Stimulated activated effector memory CD8-positive, alpha-beta T cell treated with anti-CD3 and anti-CD28 coated beads, Interleukin-12 subunit alpha, Interleukin-12 subunit beta, amount 100 ng/mL, for 72 hours (primary cell): ENCODE measurements at regions not wholly inside any gene's neighbourhood (a gene's known extent, or its start where the extent isn't known, plus 50 kb on each side); places are given as distances from the start of the nearest gene placed in this dataset.

ENCODE experiments used
- ATAC-seq: fragments of 150-1000 bp; cut with Tn5 transposase; 2 replicates; pipeline ENCODE4 v1.10.0; 2021
- DNase-seq, 2 donors: peaks; one replicate each; pipeline ENCODE4 v3.0.0; 2021 to 2022; ENCODE audit warnings: low spot score in 2 of 2
- H3K27ac Mint-ChIP-seq: one replicate; pipeline ENCODE4 v1.8.0; 2022; ENCODE audit warnings: mild to moderate bottlenecking, mixed read lengths
- H3K36me3 Mint-ChIP-seq: one replicate; pipeline ENCODE4 v1.8.0; 2022; ENCODE audit warnings: mild to moderate bottlenecking, mixed read lengths
- H3K4me1 Mint-ChIP-seq: one replicate; pipeline ENCODE4 v1.8.0; 2022; ENCODE audit warnings: mixed read lengths
- H3K4me3 Mint-ChIP-seq: one replicate; pipeline ENCODE4 v1.8.0; 2022; ENCODE audit warnings: mild to moderate bottlenecking, mixed read lengths
- H3K9me3 Mint-ChIP-seq: one replicate; pipeline ENCODE4 v1.8.0; 2022; ENCODE audit warnings: mixed read lengths

DNA sequence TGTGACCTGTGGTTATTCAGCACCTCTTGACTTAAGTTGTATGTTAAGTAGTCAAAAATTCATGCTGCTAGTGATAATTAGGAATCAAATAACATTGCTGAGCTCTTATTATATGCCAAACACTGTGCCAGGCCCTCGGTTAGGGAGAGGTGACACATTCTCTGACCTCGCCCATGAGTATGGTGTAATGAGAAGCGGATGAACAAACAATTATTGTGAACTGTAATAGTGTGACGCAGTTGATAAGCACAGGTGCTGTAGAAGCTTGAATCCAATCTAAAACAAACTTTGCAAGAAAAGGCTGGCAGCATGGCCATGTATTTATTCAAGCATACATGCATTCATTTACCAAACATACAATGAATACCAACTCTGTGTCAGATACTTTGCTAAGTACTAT lies 303.5 kb upstream of the HS3ST1 start:
- ATAC-seq: no peak
- H3K4me3 Mint-ChIP-seq: no peak overlapping the region
- H3K36me3 Mint-ChIP-seq: no peaks in the 10 kb centered on the region
- no peak for DNase-seq
- H3K9me3 Mint-ChIP-seq: peaks cover under 1% of the 10 kb centered on the region
- no peak overlapping the region for H3K27ac Mint-ChIP-seq
- no peaks in the 10 kb centered on the region for H3K4me1 Mint-ChIP-seq

- H3K9me3 Mint-ChIP-seq: no peaks in the 10 kb centered on the region
- H3K36me3 Mint-ChIP-seq: no peaks in the 10 kb centered on the region
- H3K27ac Mint-ChIP-seq: no peak overlapping the region
- no peak overlapping the region for H3K4me3 Mint-ChIP-seq
- no peak for DNase-seq
- no peak for ATAC-seq
- no peaks in the 10 kb centered on the region for H3K4me1 Mint-ChIP-seq
Measured at GRCh38 chr4:11730545-11730944, 301.9 kb upstream of the HS3ST1 start.

GRCh38 chr4:11729548-11729947 lies 300.9 kb upstream of the HS3ST1 start:
- Mint-ChIP-seq H3K4me1 (no peaks in the 10 kb centered on the region), H3K27ac (no peak overlapping the region), H3K9me3 (no peaks in the 10 kb centered on the region), H3K36me3 (no peaks in the 10 kb centered on the region), H3K4me3 (no peak overlapping the region)
- ATAC-seq (no peak), DNase-seq (no peak)

DNA sequence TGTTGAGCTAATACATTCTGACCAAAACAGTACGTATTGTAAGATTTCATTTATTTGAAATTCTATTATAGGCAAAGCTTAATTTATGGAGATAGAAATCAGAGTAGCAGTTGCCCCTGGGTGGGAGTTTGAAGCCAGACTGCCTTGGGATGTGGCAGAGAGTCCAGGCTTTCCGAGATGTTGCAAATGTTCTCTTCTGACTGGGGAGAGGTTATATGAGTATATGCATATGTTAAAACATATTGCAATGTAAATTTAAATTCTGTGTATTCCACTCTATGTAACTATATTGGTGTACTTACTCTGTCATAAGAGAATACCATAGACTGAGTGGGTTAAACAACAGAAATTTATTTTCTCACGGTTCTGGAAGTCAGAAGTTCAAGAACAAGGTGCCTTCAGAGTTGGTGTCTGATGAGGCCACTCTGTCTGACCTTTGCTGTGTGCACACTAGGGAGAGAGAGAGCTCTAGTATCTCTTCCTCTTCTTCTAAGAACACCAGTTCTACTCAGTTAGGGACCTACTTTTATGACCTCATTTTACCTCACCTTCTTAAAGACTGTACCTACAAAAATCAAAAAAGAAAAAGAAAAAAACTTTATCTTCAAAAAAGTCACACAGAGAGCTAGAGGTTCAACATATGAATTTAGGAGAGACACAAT lies 299.3 kb upstream of the HS3ST1 start:
- no peak overlapping the region for H3K4me3 Mint-ChIP-seq
- H3K27ac Mint-ChIP-seq: no peak overlapping the region
- DNase-seq (no peak), ATAC-seq (no peak)
- H3K4me1 Mint-ChIP-seq: no peaks in the 10 kb centered on the region
- H3K36me3 Mint-ChIP-seq: no peaks in the 10 kb centered on the region
- no peaks in the 10 kb centered on the region for H3K9me3 Mint-ChIP-seq

DNA sequence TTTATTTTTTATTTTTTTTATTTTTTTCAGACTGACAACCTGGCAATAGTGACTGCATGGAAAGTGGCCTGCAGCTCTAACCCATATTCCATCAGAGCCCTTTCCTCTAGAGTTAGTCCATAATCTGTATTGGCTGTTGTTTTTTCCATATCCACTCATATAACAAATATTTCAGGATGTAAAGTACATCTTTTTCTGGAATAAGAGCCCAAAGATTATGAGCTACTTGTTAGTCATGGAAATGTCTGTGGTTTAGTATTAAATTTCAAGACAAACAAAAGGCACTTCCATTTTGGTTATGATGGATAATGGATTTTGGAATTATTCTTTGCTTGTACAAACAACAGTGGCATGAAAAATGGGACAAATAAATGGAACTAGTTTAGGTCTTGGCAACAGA lies 296.0 kb upstream of the HS3ST1 start:
- no peak overlapping the region for H3K4me3 Mint-ChIP-seq
- H3K36me3 Mint-ChIP-seq: no peaks in the 10 kb centered on the region
- ATAC-seq (no peak), DNase-seq (no peak)
- H3K4me1 Mint-ChIP-seq: no peaks in the 10 kb centered on the region
- H3K27ac Mint-ChIP-seq: no peak overlapping the region
- H3K9me3 Mint-ChIP-seq: no peaks in the 10 kb centered on the region

DNA sequence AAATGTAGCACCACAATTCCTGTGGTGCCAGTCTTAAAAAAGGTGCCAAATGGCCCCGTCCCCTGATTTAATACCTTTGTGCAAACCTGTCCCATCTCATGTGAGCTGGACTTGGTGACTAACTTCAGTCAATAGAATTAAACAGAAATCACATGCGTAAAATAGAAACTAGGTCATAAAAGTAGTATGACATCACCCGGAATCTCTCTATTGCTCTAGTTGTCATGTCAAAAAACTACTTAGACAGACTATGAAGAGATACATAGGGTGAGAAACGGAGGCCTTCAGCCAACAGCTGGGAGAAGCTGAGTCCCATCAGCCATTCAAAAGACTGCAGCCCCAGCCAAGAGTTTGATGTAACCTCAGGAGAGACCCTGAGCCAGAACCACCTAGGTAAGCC lies 293.5 kb upstream of the HS3ST1 start:
- H3K36me3 Mint-ChIP-seq: no peaks in the 10 kb centered on the region
- DNase-seq (no peak), ATAC-seq (peak; percentile 57)
- peaks cover 3% of the 10 kb centered on the region for H3K9me3 Mint-ChIP-seq
- H3K4me1 Mint-ChIP-seq: no peaks in the 10 kb centered on the region
- no peak overlapping the region for H3K4me3 Mint-ChIP-seq
- no peak overlapping the region for H3K27ac Mint-ChIP-seq

- Mint-ChIP-seq H3K9me3 (peaks cover 5% of the 10 kb centered on the region), H3K4me1 (no peaks in the 10 kb centered on the region), H3K36me3 (no peaks in the 10 kb centered on the region), H3K4me3 (no peak overlapping the region), H3K27ac (no peak overlapping the region)
- DNase-seq (no peak), ATAC-seq (no peak)
Measured at GRCh38 chr4:11720292-11720691, 291.6 kb upstream of the HS3ST1 start.

- peaks cover 6% of the 10 kb centered on the region for H3K9me3 Mint-ChIP-seq
- no peaks in the 10 kb centered on the region for H3K36me3 Mint-ChIP-seq
- ATAC-seq (no peak), DNase-seq (no peak)
- no peak overlapping the region for H3K27ac Mint-ChIP-seq
- no peak overlapping the region for H3K4me3 Mint-ChIP-seq
- H3K4me1 Mint-ChIP-seq: no peaks in the 10 kb centered on the region
Measured at GRCh38 chr4:11719879-11720278, 291.2 kb upstream of the HS3ST1 start.

GRCh38 chr4:11715753-11716521 lies 287.2 kb upstream of the HS3ST1 start:
- Mint-ChIP-seq H3K9me3 (peaks cover 6% of the 10 kb centered on the region), H3K36me3 (no peaks in the 10 kb centered on the region), H3K27ac (no peak overlapping the region), H3K4me1 (no peaks in the 10 kb centered on the region), H3K4me3 (no peak overlapping the region)
- DNase-seq (no peak), ATAC-seq (no peak)

DNA sequence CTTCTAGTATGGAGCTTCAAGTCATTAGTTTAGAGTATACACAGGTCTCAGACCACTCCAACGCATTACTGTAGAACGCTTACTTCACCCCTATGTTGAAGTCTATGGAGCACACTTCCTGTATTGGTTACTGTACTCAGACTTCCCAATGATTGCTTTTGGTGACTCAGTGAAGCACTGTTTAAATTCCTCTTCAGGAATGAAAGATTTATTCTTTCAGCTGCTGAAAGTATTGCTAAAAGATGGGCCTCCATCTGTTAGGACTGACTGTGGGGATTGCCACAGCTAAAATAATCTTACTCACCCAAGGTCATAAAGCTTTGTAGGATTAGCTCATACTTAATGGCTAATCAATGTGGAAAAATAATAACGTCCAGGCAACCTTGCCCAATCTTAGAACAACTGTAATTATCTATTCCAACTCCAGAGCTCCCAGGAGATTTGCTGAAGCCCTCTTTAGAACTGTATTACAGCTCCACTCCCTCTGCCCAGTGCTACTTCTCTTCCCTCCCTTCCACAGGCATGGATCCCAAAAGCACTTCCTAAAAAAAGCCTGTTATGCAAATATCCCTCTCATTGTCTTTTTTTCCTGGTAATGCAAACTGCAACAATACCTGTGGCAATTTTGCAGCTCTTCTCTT lies 281.9 kb upstream of the HS3ST1 start:
- H3K36me3 Mint-ChIP-seq: no peaks in the 10 kb centered on the region
- H3K27ac Mint-ChIP-seq: no peak overlapping the region
- ATAC-seq: no peak
- peaks cover 5% of the 10 kb centered on the region for H3K9me3 Mint-ChIP-seq
- DNase-seq: no peak
- no peaks in the 10 kb centered on the region for H3K4me1 Mint-ChIP-seq
- no peak overlapping the region for H3K4me3 Mint-ChIP-seq

DNA sequence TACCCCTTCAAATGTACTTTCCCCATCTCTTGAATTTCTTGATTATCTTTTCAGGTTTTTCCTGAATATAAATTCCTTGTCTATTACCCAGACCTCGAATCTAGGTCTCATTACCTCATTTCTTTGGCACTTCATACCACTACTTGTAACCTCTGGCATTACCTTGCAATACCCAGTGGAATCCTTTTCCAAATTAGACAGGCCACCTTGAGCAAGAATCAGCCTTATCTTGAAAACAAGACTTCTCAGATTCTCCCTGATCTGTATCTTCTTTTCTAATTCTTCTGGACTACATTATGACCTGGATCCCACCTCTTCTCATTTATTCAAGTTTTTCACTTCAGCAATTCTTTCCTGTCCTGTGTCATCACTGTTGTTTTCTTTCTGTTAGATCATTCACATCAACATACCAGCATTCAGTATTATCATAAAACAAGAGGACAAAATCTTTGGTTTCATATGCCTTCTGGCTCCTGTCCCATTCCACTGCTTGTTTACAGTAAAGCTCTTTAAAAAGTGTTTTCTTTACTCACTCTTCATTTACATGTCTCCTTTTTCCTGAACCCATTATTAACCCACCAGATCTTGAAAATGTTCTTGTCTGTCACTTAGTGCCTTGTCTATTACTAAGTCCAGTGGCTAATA lies 275.6 kb upstream of the HS3ST1 start:
- Mint-ChIP-seq H3K27ac (no peak overlapping the region), H3K4me3 (no peak overlapping the region), H3K4me1 (no peaks in the 10 kb centered on the region), H3K36me3 (no peaks in the 10 kb centered on the region), H3K9me3 (peaks cover 2% of the 10 kb centered on the region)
- ATAC-seq (no peak), DNase-seq (no peak)

DNA sequence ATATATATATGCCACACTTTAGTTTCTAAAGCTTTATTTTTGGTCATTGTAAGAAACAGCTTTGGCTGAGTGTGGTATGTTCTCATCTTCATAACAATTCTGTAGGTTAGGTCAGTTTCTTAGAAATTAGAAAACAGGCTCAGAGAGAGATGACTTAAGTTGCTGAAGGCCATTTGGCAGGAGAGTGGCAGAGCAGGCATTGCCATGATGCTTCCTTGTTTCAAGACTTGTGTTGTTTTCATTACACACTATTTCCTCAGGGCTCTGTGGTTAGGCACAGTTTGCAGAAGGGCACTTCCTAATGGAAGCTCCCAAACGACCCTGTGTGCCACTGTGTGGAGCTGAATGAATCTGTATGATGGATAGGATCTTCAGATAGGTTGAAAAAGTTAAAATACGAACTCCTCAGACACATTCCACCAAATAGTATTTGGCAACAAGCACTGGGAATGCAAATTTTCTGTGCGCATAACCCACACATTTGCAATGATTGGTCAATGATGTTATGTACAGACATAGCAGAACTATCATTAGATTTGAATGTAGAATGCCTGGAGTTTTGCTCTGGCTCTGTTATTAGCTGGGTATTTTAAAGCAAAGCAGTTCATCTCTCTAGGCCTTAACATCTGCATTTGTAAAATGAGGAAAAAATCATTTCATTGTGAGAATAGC lies 274.3 kb upstream of the HS3ST1 start:
- H3K4me1 Mint-ChIP-seq: no peaks in the 10 kb centered on the region
- no peaks in the 10 kb centered on the region for H3K36me3 Mint-ChIP-seq
- peaks cover 5% of the 10 kb centered on the region for H3K9me3 Mint-ChIP-seq
- H3K4me3 Mint-ChIP-seq: no peak overlapping the region
- H3K27ac Mint-ChIP-seq: no peak overlapping the region
- no peak for ATAC-seq
- DNase-seq: no peak

GRCh38 chr4:11701966-11702725 lies 273.5 kb upstream of the HS3ST1 start:
- ATAC-seq (no peak), DNase-seq (no peak)
- no peaks in the 10 kb centered on the region for H3K4me1 Mint-ChIP-seq
- H3K36me3 Mint-ChIP-seq: no peaks in the 10 kb centered on the region
- no peak overlapping the region for H3K27ac Mint-ChIP-seq
- H3K9me3 Mint-ChIP-seq: peaks cover 5% of the 10 kb centered on the region
- H3K4me3 Mint-ChIP-seq: no peak overlapping the region

GRCh38 chr4:11700751-11701226 lies 272.1 kb upstream of the HS3ST1 start:
- Mint-ChIP-seq H3K9me3 (peaks cover 5% of the 10 kb centered on the region), H3K4me1 (no peaks in the 10 kb centered on the region), H3K27ac (no peak overlapping the region), H3K36me3 (no peaks in the 10 kb centered on the region), H3K4me3 (no peak overlapping the region)
- DNase-seq: no peak
- no peak for ATAC-seq
